ENCODE measurements at regions not wholly inside any gene's neighbourhood (a gene's known extent, or its start where the extent isn't known, plus 50 kb on each side); places are given as distances from the start of the nearest gene placed in this dataset.

GRCh38 chr13:106619688-106620555 is 52.0 kb upstream of the ARGLU1 start:
- TF ChIP-seq CTCF (IDR thresholded peaks at IDR 0.05) (peak; percentile 61 to 89 (median 79)), POLR2A (IDR thresholded peaks at IDR 0.05) (no peak)
